DMS79 (cell line): ENCODE measurements at regions not wholly inside any gene's neighbourhood (a gene's known extent, or its start where the extent isn't known, plus 50 kb on each side); places are given as distances from the start of the nearest gene placed in this dataset.
"Not testable (repeated sequence)": the region's sequence is repeated elsewhere in the genome, so short reads cannot be mapped to it uniquely, and the experiment has no call there.

Source experiments
- DNase-seq: peaks from one replicate; lab custom pipeline; 2025; lab: John Stamatoyannopoulos, UW

DNA sequence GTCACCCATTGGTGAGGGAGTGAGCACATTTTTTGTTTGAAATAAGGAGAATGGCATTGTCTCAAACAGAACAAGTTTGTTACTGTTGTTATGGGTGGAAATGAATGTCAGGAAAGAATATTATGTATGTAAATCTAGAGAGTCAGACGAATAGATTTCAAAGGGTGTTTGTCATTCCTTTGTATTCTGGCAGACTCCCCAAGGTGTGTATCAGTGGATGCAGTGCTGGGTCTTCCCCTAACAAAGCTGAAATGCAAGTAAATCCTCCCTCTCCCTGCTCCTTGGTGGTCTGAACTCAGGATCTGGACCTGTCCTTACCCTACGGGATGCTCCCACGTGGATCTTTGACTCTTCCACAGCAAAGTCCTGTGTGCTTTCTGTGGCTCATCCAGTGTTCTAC, 139.5 kb upstream of the ZNF516 start:
- DNase-seq, result no peak

DNA sequence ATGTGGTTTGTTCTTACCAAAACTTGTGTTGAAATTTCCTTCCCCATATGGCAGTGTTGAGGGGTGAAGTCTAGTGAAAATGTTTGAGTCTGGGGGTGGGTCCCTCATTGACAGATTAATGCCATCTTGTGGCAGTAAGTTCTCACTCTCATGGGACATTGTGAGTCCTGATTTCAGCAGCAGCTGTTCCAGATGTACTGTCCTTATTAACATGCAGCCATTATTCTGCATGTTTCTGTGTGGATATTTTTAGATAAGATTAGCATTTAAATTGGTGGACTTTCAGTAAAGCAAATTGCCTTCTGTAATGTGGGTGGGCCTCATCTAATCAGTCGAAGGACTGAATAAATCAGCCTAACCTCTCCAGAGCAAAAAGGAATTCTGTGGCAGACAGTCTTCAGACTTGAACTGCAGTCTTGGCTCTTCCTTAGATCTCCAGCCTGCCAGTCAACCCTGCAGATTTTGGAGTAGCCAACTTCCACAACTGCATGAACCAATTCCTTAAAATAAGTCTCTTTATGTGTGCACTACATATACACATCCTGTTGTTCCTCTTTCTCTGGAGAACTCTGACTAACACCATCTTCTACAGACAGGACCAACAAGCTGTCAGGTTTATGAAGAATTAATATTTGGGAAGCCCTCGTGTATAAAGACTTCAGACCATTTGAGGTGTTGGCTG, 138.7 kb upstream of the ZNF516 start:
- no peak for DNase-seq

DNA sequence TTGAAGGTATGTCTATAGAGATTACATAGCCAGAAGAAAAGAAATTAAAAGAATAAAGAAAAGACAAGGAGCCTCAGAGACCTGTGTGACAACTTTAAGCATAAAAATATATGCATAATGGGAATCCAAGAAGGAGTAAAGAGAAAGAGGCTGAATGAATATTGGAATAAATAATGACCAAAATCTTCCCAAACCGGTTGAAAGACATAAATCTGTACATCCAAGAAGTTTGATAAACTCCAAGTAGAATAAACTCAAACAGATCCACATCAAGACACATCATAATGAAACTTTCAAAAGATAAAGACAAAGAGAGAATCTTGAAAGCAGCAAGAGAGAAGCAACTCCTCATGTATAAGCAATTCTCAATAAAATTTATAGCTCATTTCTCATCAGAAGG, 132.4 kb upstream of the ZNF516 start:
- DNase-seq, result no peak

DNA sequence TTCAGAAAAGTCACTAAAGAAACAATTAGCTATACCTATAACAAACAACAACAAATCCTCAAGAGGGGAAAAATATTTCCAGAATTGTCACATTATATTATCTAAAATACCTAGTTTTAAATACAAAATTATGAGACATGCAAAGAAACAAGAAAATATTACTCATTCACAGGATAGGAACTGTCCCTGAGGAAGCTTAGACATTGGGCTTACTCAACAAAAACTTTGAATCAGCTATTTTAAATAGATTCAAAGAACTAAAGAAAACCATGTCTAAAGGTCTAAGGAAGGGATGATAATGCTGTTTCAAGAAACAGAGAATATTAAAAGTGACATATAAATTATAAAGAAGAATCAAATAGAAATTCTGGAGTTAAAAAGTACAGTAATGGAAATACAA, 131.9 kb upstream of the ZNF516 start:
- DNase-seq, result no peak

DNA sequence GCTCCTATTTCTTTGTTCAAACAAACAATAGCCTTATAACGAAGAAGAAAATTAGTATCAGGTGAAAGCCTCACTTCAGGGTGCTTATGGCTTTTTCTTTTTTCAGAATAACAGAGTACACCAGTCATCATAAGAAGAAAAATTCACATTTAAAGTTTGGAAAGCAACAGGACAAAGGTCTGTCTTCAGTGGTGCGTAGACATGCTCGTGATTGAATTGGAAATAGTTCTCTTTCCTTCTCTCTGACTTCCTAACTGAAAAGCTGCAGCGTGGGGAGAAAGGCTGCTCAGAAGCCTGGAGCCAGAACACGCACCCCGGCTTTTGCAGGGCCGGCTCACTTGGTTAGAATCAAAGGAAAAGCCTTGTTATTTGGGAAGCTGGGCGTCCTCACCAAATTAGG, 127.6 kb upstream of the ZNF516 start:
- DNase-seq, result no peak

DNA sequence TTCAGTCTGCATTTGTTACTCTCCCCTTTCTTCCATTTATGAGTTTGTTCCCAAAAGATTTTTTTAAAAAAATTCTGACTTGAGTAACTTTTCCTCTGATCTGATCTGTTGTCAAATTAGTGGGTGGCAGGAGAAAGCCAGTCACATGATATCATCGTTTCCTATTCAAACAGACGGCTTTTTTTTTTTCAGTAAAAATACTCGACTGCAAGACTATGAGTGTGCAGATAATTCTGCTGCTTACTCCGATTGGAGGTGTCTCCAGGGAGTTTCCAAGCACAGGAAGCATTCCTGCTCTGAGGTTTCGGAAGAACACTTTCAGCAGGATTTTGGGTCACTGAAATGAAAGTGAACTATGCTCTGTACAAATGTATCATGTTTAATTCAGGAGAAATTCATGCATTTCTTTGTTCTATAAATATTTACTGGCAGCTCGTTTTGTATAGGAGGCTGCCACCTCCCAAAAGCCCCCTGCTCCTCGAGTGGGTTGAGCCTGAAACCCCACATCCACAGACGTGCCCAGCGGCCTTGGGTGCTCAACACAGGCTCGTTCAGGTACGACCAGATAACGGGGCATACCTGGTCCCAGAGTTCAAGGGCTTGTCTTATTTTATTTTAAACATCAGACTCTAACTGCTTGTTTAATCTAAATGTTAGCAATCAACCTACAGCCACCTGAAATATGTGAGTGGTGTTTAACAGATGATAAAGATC, 126.9 kb upstream of the ZNF516 start:
- no peak for DNase-seq

DNA sequence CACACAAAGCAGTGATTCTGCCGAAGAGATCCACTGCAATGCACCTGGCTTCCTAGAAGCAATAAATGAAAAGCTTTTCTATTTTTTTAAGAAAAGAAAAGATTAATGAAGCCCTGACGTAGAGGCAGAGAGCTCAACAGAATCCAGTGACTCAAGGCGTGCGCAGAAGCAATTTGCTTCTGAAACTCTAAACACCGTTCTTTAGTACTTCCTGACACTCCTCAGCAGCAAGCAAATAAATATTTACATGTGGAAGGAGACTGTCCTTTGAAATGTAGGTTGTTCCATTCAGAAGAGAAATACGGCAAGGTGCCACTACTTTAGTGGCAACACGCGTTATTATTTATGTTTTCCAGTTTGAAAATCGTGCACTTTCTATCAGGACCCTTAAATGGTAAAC, 126.2 kb upstream of the ZNF516 start:
- no peak for DNase-seq

DNA sequence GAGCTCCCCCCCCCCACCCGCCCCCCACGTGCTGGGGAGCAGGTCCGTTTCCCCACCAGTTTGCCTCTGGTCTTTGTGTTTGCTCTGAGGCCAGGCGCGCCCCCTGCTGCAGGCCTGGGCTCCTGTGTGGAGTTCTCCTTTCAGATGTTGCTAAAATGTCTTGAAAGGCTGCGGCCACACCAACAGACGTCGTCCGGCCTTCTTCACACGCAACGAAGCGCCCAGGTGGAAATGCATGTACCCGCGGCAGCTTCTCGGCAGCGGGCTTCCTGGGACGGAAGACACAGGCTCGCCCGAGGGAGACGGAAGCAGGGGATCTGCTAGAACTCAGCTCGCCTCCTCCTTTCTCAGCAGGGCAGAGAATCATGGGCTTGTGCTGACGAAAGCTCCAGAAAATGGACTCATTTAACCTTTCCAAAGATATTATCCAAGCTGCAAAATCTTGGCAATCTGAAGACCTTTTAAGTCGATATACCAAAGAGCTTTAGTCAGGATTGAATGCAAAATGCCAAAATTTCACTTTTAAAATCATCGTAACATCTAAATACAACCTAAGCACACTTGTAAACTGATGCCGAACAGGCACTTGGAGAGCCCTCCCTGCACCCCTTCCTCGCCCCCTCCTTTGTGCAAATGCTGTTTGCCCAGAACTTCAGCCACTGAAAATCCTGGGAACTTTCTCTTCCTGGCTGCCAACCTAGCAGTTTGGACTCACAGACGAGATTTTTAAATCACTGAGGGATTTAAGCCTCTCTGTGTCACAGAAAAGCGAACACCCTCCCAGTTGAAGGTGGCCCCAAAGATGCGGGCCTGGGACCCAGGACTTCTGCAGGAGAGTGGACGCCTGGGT, 125.5 kb upstream of the ZNF516 start:
- peak; percentile 27 for DNase-seq

DNA sequence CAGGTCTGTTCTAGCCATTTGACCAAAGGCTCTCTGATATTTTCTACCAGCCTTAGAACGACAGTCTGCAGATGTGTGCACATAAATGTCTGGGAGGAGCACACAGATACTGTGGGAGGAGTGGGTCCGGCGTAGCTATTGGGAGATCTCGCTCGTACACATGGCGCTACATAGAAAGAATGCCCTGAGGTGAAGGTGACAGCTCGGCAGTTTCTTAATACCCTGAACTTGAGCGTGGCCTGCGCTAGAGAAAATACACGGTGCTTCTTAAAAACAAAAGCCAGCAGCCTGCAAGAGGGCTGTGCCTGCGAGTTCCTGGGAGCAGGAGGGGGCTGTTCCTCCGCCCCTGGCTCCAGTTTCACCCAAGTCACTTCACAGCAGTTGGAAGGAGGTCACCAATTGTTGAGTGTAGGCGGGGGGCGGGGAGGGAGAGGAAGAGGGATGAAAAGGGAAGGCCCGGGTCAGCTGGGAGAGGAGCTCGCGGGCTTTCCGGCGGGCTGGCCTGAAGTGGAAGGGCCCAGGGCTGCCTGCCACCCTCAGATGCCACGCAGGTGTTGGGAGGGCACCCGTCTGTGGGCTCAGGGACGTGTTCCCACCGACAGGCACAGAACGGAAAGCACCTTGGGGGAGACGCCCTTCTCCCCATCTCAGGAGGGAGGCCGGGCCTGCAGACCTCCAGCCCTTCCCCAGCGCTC, 124.7 kb upstream of the ZNF516 start:
- no peak for DNase-seq

DNA sequence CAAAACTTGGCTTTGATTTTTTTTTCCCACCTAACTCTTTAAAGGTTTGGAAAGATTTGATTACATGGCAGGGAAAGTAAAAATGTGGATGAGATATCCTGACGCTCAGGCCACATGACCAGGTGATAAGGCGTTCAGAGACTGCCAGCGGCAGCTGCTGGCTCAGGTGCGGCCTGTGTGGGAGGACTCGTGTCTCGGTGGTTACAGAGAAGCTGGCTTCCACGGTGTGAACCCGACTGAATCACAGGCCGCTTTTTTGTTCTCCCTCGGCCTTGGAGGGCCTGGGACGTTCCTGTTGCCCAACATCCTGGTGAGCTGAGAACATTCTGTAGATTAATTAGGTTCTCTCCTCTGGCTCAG, 124.2 kb upstream of the ZNF516 start:
- DNase-seq, result no peak

DNA sequence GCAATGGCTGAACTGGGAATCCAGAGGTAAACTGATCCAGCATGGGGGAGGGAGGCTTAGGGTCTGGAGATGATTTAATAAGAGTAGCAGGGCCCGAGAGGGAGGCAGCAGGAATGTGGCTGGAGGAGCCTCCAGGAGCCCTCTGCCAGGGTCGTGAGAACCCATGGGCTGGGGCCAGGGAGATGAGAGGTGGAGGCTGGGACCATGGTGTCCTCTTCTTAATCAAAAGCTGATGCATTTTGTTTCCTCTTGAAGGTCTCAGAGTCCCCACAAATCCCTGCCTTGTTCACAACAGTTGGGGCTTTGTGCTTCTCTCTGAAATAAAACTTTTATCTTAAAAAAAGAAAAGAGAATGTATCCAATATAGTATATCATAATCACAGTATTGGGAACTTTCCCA, 123.7 kb upstream of the ZNF516 start:
- DNase-seq, result no peak

DNA sequence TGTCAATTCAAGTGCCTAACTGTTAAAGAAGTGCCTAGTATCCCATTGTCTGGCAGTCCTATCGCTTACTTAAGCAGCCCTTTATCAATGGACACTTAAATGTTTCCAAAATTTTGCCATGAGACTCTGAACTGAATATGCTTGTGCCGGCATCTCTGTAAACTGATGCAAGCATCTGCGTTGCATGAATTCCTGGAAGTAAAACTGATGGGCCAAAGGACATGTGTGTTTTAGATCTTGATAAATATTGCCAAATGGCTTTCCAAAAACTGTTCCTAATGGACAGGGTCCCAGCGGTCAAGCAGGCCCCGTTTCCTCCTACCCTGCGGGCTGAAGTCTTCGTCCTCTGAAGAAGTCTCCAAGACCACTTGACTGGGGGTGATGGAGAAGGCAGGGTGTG, 121.3 kb upstream of the ZNF516 start:
- DNase-seq, result no peak

DNA sequence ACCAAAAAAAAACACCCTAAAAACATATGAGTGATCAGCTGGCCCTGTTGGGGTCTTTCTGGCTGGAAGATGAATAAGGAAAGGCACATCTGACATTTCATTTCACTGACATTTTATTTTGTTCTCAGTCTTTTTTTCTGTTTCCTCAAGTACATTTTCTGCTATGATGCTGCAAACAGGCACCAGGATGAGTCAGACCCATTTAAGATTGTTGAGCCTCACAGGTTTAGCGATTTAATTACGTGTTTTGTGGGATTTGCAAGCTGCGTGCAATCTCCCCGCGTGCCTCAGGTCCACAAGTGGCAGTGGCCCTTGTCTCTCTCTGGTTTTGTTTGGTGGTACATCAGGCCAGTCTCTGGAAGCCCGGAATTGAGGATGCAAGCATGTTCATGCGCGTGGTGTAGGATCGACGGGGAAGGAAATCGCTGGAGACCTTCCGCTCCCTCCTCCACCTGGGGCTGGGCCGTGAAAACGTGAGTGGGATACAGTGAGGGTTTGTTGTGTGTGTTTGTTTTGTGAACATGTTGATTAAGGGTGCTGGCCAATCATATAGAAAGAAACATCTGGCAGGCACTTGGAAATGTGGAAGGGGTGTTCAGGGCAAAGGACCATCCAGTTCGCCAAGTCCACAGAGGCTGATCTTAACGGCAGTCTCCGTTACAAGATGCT, 120.2 kb upstream of the ZNF516 start:
- no peak for DNase-seq

DNA sequence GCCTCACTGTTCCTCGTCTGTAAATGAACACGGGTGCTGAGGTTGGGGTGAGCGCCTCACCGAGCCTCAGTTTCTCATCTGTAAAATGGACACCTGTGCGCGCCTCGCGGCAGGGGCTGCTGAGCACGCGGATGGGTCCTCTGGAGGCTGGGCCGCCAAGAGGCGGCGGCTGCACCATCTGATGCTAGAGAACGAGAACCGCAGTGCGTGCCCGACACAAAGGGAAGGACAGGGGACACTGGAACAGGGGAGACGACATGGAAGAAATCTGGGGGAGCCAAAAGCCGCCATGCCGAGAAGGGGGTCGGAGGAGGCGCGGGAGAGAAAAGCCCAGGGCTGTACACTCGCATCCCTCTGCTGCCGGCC, 118.7 kb upstream of the ZNF516 start:
- no peak for DNase-seq

DNA sequence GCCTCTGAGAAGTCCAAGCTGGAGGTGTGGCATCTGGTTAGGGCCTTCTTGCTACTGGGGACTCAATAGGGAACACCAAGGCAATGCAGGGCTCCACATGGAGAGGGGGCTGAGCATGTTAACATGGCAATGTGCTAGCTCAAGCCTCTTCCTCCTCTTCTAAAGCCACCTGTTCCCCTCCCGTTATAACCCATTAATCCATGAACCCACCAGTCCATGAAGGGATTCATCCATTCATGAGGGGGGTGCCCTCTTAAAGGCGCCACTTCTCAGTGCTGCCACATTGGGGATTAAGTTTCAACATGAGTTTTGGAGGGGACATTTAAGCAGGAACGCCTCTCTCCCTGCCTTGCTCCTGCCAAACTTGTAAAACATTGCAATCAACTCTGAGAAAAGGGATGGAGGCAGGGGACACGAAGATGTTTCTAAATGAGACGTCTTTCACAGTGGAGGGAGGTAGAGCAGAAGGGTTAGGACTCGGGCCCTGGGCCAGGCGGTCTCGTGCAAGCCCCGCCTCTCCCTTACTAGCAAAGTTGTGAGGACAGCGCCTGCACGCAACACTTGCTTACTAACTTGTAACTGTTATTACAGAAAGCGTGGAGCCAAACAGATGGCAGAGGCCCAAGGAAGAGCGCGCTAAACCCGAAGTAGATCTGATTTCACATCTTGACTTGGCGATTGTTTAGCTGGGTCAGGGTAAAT, 118.2 kb upstream of the ZNF516 start:
- no peak for DNase-seq

DNA sequence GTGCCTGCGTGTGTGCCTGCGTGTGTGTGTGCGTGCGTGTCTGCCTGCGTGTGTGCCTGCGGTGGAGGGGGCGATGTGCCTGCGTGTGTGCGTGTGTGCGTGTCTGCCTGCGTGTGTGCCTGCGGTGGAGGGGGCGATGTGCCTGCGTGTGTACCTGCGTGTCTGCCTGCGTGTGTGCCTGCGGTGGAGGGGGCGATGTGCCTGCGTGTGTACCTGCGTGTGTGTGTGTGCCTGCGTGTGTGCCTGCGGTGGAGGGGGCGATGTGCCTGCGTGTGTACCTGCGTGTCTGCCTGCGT, 116.7 kb upstream of the ZNF516 start:
- not testable (repeated sequence) for DNase-seq

DNA sequence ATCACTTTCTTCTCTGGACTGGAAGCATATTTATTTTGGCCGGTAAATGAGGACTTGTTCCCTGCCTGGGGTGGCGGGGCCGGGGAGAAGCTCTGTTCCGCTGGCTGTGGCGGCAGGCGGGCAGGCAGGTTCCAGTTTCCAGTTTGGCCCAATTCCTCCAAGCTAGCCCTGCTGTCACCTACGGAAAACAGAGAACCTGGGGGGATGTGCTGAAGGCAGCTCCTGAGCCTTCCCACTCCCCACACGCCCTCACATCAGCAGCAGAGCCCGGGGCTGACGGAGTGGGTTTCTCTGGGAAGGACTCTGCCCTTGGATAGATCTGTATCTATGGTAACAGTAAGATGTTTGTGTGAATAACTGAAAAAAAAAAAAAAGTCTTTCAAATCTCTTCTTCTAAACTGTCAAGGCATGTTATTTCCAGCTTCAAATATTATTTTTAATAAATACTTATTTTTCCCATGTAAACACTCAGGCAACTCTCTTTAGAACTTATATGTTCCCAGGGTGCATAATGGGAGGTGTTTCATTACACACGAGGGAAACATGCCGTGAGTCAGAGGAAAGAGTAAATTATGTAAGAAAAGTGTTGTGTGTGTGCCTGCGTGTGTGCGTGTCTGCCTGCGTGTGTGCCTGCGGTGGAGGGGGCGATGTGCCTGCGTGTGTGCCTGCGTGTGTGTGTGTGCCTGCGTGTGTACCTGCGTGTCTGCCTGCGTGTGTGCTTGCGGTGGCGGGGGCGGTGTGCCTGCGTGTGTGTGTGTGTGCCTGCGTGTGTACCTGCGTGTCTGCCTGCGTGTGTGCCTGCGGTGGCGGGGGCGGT, 116.1 kb upstream of the ZNF516 start:
- no peak for DNase-seq

DNA sequence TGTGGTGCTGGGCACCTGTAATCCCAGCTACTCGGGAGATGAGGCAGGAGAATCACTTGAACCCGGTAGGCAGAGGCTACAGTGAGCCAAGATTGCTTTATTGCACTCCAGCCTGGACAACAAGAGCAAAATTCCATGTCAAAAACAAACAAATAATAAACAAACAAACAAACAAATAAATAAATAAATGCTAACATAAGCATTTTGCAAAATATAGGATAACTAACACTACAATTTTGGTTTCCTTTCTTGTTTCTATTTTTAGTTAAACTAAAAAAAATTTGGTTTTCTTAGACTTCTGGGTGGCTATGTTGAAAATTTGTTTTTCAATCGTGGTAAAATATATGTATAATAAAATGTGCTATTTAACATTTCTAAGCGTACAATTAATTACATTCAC, 115.0 kb upstream of the ZNF516 start:
- no peak for DNase-seq

DNA sequence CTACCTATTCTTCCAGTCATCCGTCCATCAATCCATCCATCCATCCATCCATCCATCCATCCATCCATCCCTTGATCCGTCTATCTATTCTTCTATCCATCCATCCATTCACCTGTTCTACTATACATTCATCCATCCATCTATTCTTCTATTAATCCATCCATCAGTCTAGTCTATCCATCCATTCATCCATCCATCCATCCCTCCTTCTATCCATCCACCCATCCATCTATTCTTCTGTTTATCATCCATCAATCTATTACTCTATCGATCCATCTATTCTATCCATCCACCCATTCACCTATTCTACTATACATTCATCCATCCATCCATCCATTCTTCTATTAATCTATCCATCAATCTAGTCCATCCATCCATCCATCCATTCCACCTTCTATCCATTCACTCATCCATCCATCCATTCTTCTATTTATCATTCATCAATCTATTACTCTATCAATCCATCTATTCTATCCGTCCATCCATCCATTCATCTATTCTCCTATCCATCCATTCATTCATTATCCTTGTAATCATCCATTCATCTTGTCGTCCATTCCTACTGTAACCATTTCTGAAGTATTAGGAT, 110.4 kb upstream of the ZNF516 start:
- no peak for DNase-seq

DNA sequence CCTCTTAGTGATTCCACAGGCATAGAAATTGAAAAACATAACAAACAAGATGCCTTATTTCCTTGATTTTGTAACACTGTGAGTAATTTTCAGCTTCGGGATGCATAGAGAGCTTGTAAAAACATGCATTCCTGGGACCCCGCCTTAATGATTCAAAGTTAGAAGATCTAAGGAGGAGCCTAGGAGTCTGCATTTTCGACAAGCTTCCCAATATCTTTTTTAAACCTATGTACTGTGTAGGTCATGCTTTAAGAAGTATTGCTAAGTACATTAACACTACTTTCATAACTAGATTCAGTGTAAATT, 109.8 kb upstream of the ZNF516 start:
- DNase-seq, result no peak
